ENCODE measurements at regions not wholly inside any gene's neighbourhood (a gene's known extent, or its start where the extent isn't known, plus 50 kb on each side); places are given as distances from the start of the nearest gene placed in this dataset.

DNA sequence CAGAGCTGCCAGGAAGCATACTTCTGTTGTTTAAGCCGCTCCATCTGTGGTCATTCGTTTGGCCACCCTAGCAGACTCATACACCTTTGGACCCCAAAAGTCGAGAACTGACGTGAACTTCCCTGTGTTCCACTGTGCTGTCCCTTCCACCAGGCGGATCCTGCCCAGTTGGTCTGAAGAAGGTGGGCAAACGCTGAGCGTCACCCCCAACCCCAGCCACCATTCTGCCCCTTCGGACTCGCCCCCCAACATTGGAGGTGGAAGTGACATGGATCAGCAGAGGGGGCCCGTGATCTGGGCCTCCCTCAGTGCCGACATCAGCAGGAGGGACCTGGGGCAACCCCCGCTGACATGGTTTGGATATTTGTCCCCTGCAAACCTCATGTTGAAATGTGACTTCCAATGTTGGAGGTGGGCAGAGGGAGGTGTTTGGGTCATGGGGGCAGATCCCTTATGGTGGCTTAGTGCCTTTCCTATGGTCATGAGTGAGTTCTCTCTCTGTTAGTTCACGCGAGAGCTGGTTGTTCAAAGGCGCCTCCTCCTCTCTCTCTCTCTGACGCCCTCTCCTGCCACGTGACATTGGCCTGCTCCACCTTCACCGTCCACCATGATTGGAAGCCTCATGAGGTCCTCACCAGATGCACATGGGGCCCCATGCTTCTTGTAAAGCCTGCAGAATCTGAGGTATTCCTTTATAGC, 93.6 kb upstream of the ZNF507 start:
- FAIRE-seq (no peak), DNase-seq (ENCODE audit: insufficient read length, low spot score) (no peak)
- TF ChIP-seq, protein P1, sequence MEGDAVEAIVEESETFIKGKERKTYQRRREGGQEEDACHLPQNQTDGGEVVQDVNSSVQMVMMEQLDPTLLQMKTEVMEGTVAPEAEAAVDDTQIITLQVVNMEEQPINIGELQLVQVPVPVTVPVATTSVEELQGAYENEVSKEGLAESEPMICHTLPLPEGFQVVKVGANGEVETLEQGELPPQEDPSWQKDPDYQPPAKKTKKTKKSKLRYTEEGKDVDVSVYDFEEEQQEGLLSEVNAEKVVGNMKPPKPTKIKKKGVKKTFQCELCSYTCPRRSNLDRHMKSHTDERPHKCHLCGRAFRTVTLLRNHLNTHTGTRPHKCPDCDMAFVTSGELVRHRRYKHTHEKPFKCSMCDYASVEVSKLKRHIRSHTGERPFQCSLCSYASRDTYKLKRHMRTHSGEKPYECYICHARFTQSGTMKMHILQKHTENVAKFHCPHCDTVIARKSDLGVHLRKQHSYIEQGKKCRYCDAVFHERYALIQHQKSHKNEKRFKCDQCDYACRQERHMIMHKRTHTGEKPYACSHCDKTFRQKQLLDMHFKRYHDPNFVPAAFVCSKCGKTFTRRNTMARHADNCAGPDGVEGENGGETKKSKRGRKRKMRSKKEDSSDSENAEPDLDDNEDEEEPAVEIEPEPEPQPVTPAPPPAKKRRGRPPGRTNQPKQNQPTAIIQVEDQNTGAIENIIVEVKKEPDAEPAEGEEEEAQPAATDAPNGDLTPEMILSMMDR (IDR thresholded peaks at IDR 0.05; ENCODE audit: insufficient read depth, missing control alignments): no peak

DNA sequence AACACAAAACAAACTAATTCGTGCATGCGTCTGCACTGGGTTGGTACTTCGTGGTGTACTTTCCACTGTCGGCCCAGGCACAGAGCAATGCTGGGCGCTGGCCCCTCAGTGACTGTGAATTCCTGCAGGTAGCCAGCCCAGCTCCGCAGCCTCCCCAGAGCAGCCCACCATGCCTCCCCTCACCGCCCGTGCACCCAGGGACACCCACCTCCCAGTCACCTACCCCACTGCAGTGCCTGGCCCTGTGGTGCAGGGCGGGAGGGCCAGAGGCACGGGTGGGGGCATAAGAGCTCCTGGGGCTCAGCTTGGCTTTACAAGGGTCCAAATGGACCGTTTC, 93.1 kb upstream of the ZNF507 start:
- DNase-seq (ENCODE audit: insufficient read length, low spot score): no peak
- TF ChIP-seq, protein P1 (IDR thresholded peaks at IDR 0.05; ENCODE audit: insufficient read depth, missing control alignments): no peak
- no peak for FAIRE-seq

DNA sequence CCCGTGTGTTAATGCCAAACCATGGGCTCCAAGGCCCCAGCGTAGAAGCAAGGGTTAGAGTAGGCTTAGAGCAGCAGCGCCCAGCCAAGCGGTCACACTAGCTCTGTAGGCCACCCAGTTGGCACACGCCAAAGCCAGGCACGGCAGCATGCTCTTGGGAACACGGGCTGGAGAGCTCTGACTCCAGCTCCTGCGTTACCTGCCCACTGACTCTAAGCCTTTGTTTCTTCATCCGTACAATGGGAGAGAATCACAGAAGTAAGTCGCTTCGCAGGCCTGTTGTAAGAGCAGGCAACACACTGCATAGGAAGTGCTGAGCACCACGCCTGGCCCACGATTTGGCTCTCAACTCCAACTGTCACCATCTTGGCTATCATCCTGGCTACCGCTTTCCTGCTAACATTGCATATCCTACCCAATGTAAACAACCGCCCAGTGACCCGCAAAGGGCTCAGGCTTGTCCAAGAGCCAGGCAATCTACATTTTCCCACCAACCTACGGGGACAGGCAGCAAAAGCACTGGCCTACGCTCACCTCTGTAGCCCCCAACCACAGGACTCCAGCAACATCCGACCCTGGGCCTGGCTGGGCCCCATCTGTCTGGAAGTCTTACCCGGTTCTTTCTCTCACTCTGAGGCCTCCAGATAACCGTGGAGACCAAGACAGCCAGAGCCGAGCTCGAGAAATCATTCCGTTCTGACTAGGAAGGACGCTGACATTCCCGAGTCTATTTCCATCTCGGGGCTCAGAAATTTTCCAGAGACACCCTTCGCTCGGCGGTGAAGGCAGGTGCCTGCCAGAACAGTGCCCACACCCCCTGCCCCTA, 91.5 kb upstream of the ZNF507 start:
- TF ChIP-seq, protein P1 (IDR thresholded peaks at IDR 0.05; ENCODE audit: insufficient read depth, missing control alignments): no peak
- FAIRE-seq: no peak
- DNase-seq (ENCODE audit: insufficient read length, low spot score): no peak

DNA sequence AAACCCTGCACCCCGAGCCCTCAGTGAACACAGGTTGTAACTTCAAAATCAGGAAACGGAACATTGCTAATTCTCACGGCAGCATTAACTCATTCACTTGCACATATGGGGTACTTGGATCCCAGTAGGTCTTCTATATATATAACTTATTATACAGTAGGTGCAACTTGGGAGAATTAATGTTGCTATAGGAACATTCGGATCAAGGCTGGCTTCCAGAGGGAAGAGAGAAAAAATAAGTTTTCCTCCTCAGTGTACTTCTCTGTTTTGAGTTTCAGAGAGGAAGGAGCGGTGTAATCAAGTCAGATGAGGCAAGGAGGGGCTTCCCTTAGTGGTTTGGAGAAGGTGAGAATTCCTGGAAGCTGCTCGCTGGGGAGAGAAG, 90.9 kb upstream of the ZNF507 start:
- no peak for FAIRE-seq
- DNase-seq (ENCODE audit: insufficient read length, low spot score): no peak

DNA sequence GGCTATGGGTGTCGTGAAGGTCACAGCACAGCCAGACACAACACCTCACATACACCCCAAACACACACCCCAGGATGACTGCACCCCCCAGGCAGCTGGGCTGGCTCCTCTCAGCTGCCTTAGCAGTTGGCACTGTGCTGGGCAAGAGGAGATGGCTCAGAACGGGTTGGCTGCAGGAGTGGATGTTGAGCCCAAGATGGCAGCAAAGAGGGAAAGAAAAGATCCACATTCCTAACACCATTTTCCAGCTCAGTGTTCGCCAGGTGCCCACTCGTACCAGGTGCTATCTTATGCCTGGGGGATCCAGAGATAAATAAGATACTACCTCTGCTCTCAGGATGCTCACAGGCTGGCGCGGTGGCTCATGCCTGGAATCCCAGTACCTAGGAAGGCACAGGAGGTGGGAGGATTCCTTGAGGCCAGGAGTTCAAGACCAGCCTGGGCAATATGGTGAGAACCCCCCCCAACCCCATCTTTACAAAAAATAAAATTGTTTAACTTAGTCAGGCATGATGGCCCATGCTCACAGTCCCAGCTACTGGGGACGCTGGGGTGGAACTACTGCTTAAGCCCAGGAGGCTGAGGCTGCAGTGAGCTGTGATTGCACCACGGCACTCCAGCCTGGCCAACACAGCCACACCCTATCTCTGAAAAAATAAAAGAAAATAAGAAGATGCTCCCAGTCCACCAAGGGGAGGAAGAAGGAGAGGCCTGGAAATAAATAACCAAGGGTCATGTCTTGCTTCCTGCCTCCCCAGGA, 89.7 kb upstream of the ZNF507 start:
- DNase-seq (ENCODE audit: insufficient read length, low spot score): no peak
- TF ChIP-seq, protein P1 (IDR thresholded peaks at IDR 0.05; ENCODE audit: insufficient read depth, missing control alignments): no peak
- no peak for FAIRE-seq

More for the DNA sequence above, 90.9 kb upstream of the ZNF507 start:
- TF ChIP-seq, protein P1 (IDR thresholded peaks at IDR 0.05; ENCODE audit: insufficient read depth, missing control alignments): no peak

DNA sequence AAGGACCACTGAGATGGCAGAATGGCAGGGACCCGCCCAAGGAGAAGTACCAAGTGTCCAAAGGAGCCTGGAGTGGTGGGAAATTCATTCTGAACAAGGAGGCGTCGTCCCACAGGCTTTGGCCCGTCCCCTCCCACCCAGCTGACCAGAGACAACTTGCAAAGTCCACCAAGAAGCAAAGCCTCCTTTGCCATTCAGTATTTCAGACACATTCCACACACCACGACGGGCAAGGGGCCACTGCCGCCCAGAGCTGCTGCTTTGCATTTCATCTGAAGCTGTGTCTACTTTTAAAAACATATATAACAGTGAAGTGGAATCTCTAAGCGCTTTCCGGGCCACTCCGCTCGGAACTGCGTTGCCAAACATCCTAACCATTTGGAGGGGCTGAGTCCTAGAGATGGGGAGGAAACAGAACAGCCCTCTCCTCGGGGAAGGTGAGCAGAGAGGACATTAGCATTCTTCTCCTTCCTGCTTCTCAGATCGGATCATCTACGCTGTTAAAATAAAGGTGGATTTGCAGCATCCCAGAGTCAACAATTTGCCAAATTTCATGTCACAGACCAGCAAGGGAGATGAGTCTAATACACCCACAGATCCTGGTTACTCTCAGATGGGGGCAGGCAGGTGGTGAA, 89.0 kb upstream of the ZNF507 start:
- FAIRE-seq (no peak), DNase-seq (ENCODE audit: insufficient read length, low spot score) (no peak)
- TF ChIP-seq, protein P1 (IDR thresholded peaks at IDR 0.05; ENCODE audit: insufficient read depth, missing control alignments): no peak
